NOMO-1 (cell line): ENCODE measurements at regions not wholly inside any gene's neighbourhood (a gene's known extent, or its start where the extent isn't known, plus 50 kb on each side); places are given as distances from the start of the nearest gene placed in this dataset.

Experiments
- DNase-seq, 2 experiments: peaks; one replicate each; lab custom pipeline; 2025; ENCODE audit not compliant: unreplicated experiment in 2 of 2; lab: John Stamatoyannopoulos, UW

GRCh38 chr4:171202908-171203307 lies 610.3 kb upstream of the GALNTL6 start:
- DNase-seq, result no peak

- DNase-seq, result no peak
These were observed 626.5 kb upstream of the GALNTL6 start for GRCh38 chr4:171186700-171187099.

- DNase-seq, result no peak
These were observed 632.1 kb upstream of the GALNTL6 start for GRCh38 chr4:171181090-171181489.

GRCh38 chr4:171170671-171171070 lies 642.5 kb upstream of the GALNTL6 start:
- DNase-seq, result no peak

GRCh38 chr4:171169396-171169795 lies 643.8 kb upstream of the GALNTL6 start:
- DNase-seq, result no peak

- no peak for DNase-seq
These were observed 650.7 kb upstream of the GALNTL6 start for GRCh38 chr4:171162478-171162877.

- DNase-seq, result no peak
These were observed 655.6 kb upstream of the GALNTL6 start for GRCh38 chr4:171157462-171158082.

DNA sequence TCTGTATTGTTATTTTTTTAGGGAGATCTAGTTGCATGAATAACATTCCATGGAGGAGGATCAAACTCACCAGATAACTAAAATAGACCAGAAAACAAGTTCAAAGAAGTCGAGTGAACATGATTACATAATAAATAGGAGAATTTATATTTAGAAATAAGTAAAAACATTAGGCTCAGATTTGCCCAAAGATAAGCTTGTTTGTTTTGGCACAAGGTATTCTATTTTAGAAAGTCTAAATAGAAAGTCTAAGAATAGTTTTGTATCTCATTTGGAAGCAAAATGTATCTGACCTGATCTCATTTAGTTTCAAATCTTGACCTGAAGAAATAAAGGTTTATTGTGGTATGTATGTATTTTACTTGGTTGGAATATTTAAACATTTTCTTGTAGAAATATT lies 670.6 kb upstream of the GALNTL6 start:
- no peak for DNase-seq

GRCh38 chr4:171142045-171142444 lies 671.2 kb upstream of the GALNTL6 start:
- no peak for DNase-seq

GRCh38 chr4:171130256-171130801 lies 682.9 kb upstream of the GALNTL6 start:
- no peak for DNase-seq

DNA sequence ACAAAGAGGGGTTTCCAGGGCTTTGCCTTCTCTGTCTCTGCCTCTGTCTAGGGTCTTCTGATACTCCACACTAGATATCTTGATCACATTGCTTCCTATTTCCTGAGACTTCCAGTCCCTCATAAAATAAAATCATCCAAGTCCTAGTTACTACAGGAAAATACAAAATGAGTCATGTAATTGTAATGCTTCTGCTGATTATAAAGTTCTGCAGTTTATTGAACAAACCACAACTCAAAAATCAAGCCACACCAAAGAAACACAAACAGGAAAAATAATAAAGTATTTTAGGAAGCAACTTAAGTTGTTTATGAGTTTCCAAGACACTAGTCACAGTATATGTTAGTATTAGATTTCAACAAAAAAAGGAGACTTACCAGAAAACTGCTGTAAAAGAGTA lies 695.1 kb upstream of the GALNTL6 start:
- DNase-seq, result no peak

DNA sequence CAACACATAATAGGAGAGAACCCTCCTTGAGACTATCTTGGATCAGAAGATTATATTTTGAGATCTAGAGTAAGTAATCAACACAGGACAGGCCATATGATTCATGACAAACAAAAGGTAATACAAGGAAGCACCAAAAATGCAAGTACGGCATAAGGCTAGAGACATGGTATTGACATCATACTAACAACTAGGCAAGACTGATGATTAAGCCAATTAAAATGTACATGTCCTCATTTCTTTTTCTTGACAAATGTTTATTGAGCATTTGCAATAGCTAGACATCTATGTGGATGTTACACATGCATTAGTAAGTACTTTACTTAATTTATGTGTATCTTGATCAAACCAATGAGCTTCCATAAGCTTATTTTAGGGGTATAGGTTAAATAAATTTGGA lies 695.7 kb upstream of the GALNTL6 start:
- no peak for DNase-seq

DNA sequence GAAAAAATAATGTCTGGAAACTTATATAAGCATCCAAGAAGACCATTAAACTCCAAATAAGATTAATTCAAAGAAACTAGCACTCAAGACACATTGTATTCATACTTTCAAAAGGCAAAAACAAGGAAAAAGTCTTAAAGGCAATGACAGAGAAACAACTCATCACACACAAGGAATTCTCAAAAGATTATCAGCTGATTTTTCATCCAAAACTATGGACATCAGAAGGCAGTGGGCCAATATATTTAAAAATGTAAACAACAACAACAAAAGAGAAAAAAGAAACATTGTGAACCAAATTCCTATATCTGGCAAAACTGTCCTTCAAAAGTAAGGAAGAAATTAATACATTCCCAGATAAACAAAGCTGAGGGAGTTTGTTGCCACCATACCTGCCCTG lies 711.4 kb upstream of the GALNTL6 start:
- no peak for DNase-seq

DNA sequence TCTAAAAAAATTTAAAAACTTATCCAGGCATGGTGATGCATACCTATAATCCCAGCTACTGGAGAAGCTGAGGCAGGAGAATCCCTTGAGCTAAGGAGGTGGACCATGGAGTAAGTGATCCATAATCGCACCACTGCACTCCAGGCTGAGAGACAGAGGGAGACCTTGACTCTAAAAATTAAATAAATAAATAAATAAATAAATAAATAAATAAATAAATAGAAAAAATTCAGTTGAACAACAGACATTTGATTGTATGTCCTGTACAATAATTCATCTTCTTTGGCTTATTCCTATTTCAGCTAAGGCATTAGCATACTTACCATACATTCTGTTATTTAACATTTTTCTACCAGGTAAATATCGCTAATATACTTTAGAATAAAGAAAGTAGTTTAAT lies 726.1 kb upstream of the GALNTL6 start:
- DNase-seq, result no peak

DNA sequence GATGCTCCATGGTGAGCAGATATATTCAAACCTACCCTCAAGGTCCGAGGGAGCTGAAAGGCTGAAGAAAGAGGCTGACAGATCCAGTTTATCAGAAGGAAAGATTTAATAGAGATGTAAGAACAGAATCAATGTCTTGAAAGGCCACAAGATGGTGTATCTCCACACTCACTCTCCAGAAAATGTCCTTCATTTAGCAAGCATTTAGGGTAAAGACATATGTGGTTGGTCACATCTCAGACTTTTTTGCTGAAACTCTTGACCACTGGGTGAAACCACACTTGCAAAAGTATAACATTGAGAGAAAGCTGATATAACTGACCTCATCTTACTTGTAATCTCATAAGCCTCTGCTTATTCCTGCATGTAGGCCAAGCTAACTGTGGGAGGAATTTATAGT lies 745.8 kb upstream of the GALNTL6 start:
- no peak for DNase-seq

DNA sequence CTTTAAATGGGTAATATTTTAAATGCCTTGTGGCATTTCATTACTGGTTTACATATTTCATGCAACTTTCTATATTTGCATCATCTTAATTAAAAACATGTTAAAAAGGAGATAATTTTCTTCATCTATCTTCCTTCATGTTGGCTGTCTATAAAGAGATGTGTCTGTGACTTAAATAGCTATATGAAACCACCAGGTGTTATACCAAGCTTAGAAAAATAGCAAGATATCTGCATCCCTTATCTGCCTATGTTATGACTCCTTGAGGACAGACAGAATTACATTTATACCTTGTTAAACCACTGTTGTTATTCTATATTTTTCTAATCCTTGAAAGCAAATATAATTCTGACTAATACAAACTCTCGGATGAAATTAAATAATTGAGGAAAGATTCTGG lies 763.8 kb upstream of the GALNTL6 start:
- DNase-seq, result no peak

DNA sequence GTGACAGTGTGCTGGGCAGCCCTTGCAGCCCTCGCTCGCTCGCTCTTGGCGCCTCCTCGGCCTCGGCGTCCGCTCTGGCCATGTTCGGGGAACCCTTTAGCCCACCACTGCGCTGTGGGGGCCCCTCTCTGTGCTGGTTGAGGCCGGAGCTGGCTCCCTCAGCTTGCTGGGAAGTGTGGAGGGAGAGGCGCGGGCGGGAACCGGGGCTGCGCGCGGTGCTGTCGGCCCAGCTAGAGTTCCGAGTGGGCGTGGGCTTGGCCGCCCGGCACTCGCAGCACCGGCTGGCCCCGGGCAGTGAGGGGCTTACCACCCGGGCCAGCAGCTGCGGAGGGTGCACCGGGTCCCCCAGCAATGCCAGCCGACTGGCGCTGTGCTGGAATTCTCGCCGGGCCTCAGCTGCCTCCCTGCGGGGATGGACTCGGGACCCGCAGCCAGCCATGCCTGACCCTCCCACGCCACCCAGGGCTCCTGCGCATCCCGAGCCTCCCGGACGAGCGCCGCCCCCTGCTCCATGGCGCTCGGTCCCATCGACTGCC lies 770.1 kb upstream of the GALNTL6 start:
- no peak for DNase-seq

DNA sequence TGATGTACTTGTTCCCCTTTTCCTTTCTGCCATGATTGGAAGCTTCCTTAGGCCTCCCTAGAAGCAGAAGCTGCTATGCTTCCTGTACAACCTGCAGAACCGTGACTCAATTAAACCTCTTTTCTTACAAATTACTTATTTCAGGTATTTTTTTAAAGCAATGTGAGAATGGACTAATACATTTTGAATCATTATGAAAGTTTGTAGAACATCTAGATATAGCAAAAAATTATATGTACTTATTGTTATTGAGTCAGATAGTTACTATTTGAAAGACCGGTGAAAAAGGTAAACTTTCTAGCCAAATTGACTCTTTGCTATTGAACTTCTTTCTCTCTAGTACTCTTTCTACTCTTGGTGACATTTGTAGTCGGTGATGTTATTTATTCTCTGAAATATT lies 777.3 kb upstream of the GALNTL6 start:
- peak in 1 of 2 experiments; percentile 3 for DNase-seq

DNA sequence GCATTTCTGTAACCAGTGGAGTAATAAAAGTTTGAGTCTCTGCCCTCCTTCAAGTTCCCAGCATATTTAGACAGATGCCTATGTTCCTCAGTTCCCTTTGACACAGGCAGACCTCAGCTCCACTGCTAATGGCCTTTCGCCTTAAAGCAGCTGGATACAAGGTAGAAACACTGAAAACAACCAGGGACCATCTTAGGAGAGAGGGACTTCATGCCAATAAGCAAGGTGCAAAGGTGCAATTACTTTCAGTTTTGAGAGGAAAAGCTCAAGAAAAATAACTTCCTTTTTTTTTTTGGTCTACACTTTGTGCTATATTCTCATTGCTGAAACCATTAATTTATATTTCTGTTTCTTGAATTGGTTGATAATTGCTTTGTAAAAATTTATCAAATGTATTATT lies 781.9 kb upstream of the GALNTL6 start:
- DNase-seq, result peak; percentile 33 to 43

GRCh38 chr4:171025776-171026175 lies 787.4 kb upstream of the GALNTL6 start:
- peak; percentile 87 to 98 for DNase-seq

- DNase-seq, result peak; percentile 14 to 75
These were observed 787.9 kb upstream of the GALNTL6 start for GRCh38 chr4:171025343-171025742.

DNA sequence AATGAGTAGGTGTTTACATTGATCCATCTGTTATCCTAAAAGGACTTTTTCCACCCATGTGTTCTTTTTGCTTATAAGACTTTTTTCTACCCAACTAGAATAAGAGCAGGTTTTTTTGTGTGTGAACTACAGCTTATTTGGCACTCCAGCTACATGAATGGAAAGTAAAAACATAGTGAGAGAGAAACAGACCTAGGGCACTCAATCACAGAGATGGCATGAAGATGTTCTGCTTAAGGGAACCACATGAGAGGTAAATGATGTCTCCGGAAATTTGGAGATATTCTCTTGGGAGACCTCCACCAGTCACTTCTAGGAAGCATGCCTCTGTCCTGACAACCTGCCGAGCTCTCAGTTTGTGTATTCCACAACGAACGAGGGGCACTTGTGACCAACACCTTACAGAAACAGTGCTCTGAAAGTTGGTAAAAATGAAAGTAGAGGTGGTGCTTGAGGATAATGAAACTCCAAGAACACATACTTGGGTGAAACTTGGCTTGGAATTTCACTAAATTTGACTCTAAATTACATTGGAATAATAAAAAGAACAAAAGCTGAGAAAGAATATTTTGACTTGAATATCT lies 788.4 kb upstream of the GALNTL6 start:
- DNase-seq, result no peak
